ENCODE measurements at regions not wholly inside any gene's neighbourhood (a gene's known extent, or its start where the extent isn't known, plus 50 kb on each side); places are given as distances from the start of the nearest gene placed in this dataset.

- no peak for DNase-seq (ENCODE audit: extremely low read depth, low read depth)
These were observed 156.1 kb downstream of the MRPL14 start for GRCh38 chr6:43970913-43971775.

DNA sequence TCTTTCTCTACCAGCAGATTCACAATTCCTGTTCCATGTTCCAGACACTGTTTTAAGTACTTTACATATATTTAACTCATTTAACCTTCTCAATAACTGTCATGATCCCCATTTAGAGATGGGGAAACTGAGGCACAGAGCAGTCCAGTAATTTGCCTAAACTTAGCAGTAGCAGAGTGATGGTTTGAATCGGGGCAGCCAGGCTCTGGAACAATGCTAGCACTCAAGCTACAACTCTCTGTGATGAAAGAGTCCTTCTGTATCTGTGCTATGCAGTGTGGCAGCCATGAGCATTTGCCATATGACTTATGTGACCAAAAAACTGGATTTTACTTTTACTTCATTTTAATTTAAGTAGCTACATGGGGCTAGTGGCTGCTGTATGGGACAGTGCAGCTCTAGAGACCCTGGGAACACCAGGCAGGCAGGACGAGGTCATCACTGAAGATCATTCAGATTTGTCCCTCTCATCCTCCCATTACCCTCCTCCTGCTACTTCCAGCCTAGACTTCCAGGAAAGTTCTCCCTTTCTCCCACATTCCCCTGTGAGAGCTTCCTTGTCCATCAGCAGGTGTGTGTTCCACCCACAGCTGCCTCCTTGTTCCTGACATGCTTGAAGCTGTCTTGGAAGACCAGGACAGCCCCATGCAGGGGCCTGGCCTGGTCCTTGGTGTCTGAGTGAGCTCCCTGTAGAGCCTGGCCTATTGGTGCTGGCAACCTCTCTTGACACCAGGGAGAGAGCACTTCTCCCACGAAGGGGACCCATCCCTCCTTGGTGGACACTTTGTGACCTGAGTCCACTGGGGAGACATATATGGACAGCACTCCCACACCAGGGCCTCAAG lies 157.0 kb downstream of the MRPL14 start:
- no peak for DNase-seq (ENCODE audit: extremely low read depth, low read depth)

DNA sequence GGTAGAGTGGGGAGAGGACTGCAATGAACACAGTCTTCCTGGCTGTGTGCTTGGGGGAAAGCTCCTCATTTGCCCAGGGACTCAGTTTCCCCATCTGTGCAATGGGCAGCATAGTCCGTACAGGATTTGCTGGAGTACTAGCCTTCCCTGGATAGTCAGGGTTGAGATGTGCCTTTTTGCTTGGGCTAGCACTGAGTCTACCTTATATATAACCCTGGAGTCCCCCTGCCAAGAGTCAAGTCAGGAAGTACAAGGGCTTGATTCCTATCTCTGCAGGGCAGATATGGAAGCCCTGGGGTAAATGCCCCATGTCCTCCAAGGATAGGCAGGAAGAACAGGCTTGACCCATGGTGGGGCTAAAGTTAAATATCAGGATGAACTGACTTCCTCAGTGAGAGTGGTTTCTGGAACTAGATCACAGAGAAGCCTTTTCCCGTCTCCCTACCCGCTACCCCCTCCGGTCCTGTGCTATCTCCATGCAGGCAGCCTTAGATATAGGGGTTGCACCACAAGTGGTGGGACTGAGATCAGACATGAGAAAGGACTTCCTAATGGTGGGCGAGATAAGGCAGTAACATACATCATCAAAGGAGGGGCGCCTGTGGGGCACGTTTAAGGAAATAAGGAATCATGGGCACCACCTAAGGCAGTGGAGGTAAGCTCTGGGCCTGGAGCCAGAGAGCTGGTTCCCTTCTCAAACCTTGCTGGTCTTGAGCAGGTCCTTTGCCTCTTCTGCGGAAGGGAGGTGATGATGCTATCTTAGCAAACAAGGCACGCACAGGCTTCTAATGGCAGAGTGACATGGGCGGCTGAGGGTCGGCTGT lies 157.9 kb downstream of the MRPL14 start:
- no peak for DNase-seq (ENCODE audit: extremely low read depth, low read depth)

DNA sequence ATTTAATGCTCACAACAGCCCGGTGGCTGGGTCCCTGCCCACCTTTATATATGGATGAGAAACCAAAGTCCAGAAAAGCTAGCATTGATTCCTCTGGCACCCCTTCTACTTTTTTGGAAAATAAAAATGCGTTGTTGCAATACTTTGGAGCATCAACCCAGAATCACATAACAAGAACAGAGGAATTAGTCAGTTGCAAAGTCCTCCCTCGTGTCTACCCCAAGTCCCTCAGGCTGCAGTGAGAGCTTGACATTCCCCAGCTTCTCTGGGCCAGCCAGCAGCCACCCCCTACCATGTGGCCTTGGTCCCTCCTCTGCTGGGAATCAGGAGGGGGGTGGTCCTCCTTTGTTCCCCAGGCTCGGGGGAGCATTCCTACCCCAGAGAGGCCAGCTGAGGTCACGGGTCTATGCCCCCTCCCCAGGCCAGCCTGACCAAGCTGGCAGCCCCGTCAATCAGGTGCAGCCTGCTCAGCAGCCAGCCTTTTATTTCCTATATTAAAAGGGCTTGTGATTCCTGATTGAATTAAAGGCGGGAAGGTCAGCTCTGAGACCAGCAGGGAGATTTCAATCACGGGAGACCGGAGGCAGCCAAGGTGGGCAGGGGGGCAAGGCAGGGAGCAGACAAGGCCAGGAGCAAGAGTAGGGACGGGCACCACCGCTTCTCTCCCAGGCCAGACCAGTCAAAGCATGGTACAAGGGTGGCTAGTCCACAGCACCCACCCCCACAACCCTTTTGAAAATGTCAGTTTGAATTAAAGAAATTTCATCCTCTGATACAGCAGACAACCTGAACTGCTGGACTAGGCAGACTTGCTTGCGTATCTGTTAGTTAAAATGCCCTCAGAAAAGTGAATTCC lies 158.9 kb downstream of the MRPL14 start:
- DNase-seq (ENCODE audit: extremely low read depth, low read depth), result no peak

DNA sequence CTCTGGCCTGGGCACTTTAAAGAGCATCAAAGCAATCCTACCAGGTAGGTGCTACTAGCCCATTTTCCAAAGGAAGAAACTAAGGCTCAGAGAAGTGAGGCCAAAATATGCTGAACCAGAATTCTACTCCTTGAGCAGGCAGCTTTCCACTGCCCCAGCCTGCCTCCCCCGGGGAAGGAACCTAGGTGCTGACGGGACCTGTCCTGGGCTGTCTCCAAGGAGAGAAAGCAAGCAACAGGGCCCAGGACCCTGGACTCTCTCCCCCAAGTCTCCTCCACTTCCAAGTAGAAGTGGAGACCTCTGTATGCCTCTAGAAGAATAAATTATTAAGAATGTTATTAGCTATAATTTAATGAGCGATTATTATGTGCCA lies 159.5 kb downstream of the MRPL14 start:
- no peak for DNase-seq (ENCODE audit: extremely low read depth, low read depth)

DNA sequence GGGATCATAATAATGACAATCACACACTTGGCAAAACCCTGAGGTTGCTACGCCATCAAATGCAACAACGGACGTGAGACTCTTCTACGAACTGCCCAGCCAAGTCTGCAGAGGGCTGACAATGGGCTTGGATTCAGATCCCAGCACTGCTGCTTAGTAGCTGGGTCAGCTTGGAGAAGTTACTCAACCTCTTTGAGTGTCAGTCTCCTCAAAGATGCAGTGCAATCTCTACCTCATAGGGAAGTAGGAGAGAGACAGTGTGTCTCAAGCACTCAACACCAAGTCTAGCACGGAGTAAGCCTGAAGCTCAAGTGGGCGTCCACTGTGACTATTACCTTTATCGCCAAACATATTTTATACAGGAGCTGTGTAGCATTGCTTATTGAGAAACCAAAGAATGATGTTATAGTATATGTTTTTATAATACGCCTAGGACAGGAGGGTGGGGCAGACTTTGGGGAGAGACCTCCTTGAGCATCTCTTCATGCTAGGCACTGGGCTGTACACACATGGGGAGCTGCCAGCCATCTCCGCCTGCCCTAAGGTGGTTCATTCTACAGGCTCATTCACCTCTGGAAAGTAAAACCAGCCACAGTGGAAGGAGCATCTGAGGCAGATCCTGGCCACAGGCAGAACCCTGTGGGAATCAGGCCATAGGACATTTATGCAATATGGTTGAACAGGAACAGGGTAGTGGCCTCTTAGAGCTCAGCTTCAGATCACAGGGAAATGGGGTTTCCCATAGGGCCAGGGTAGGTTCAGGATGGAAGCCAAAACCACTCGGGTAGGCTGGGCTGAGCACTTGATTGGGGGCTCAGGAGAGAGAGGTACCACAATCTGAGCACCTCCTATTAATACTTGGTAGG lies 160.2 kb downstream of the MRPL14 start:
- DNase-seq (ENCODE audit: extremely low read depth, low read depth), result no peak

DNA sequence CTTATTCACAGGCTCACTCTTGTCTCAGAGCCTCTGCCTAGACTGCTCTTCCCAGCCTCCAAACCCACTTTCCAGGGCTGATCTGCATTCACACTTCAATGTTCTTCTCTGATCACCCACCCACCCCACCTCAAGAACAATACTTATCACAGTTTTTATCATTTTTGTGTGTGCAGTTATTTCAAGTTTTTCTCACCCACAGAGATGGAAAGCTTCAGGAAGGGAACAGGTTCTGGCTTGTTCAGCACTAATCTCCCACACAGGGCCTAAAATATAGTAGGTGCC lies 160.9 kb downstream of the MRPL14 start:
- DNase-seq (ENCODE audit: extremely low read depth, low read depth), result no peak

DNA sequence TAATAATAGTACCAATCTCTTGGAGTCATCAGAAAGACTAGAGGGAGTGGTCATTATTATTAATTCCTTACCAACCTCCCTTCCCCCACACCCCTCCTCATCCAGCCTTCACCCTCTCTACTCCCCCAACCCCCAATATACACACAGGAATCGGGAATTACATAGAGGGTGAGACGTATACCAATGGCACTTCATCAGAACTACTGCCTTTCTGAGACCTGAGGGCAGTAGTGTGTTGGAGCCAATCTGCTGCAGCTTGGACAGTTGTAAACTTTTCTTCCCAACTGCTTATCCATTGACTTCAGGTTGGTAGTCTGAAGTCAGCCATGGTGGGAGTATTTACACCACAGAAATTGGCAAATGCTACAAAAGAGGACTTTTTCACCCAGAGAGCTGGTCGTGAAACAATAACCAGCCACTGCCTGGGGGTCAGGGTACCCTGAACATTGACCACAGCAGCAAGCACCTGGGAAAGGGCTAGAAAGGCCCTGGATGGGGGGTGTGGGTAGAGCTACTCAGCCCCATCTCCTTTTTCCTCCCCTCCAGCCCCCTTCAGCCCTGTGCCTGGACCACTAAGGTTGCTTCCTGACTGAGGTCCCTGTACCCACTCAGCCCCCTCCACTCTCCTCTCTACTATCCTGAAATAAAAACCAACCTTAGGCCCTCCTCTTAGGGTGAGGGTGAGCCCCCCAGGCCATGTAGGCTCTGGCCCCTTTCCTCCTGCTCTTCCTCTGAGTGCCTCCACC lies 161.5 kb downstream of the MRPL14 start:
- no peak for DNase-seq (ENCODE audit: extremely low read depth, low read depth)

DNA sequence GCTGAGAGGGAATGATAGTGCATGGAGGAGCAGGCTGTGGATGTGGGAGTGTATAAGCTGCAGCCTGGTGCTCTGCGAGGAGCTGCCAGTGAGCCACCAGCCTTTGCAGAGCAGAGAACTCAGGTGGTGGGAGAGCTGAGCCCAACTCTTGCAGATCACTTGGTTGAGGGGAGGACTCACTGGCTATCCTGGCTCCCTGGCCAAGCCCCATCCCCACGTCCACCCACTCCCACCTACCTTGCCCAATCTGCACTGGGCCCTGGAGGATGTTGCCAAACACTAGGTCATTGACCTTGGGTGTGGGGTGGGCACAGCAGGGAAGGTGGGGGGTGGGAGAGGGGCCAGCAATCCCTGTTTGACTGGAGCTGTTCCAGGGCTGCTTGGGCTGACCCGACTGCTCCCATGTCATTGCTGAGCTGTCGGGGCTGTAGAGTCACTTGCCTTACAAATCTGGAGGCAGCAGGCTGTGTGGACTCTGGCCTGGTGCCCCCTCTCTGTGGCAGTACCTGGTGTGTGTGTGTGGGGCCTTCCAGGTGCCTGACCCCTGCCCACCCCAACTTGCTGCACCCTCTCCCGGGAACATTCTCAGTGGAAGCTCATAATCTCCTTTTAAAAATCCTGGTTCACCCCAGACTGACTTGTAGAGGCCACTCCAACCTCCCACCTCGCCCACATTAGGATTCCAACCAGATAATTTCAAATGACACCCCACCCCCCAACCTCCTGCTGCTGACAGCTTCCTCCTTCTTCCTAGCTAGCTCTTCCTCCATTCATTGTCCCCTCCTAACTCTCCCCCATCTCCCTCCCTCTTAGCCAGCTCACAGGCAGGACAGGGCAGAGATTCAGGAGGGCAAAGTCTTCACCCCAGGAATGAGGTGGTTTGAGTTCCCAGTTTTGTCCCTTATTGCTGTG lies 162.3 kb downstream of the MRPL14 start:
- no peak for DNase-seq (ENCODE audit: extremely low read depth, low read depth)

DNA sequence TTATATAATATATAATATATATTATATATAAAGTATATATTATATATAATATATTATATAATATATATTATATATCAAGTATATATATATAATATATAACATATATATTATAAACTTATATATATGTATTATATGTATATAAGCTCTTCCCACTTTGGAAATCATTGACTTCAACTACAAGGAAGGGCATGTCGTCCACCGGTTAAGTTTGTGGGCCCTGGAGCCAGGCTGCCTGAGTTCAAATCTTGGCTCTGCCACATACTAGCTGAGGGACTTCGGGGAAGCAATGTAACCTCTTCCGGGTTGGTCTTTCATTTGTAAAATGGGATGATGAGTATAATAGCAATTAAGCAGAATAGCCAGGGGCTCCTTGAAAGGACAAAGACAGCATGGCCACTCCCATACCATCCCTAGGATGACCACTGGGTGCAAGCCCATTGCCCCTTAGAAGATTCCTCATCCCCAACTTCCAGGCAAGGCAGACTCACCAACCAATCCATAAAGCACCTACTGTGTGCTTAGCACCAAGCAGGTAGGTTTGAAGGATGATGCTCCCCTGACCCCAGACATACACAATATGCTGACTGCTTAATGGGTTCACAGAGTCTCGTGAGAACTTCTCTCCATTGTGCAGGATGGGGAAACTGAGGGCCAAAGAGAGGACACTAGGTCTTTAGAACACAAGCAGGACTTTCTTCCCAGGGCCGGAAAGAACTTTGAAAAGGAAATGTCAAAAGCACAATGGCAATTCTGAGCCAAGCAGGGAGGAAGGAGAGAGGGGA lies 163.2 kb downstream of the MRPL14 start:
- no peak for DNase-seq (ENCODE audit: extremely low read depth, low read depth)

DNA sequence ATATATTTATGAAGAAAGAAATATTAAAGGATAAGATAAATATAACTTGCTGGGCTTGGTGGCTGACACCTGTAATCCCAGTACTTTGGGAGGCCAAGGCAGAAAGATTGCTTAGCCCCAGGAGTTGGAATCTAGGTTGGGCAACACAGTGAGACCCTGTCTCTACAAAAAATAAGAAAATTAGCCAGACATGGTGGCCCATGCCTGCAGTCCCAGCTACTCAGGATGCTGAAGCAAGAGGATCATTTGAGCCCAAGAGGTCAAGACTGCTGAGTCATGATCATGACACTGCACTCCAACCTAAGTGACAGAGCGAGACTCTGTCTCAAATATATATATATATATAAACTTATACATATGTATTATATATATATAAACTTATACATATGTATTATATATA lies 164.0 kb downstream of the MRPL14 start:
- DNase-seq (ENCODE audit: extremely low read depth, low read depth), result peak; percentile 27

- no peak for DNase-seq (ENCODE audit: extremely low read depth, low read depth)
These were observed 164.8 kb downstream of the MRPL14 start for GRCh38 chr6:43962458-43962857.

GRCh38 chr6:43957273-43957672 lies 170.0 kb downstream of the MRPL14 start:
- DNase-seq (ENCODE audit: extremely low read depth, low read depth), result no peak

- DNase-seq (ENCODE audit: extremely low read depth, low read depth), result no peak
These were observed 170.8 kb downstream of the MRPL14 start for GRCh38 chr6:43956478-43956877.

DNA sequence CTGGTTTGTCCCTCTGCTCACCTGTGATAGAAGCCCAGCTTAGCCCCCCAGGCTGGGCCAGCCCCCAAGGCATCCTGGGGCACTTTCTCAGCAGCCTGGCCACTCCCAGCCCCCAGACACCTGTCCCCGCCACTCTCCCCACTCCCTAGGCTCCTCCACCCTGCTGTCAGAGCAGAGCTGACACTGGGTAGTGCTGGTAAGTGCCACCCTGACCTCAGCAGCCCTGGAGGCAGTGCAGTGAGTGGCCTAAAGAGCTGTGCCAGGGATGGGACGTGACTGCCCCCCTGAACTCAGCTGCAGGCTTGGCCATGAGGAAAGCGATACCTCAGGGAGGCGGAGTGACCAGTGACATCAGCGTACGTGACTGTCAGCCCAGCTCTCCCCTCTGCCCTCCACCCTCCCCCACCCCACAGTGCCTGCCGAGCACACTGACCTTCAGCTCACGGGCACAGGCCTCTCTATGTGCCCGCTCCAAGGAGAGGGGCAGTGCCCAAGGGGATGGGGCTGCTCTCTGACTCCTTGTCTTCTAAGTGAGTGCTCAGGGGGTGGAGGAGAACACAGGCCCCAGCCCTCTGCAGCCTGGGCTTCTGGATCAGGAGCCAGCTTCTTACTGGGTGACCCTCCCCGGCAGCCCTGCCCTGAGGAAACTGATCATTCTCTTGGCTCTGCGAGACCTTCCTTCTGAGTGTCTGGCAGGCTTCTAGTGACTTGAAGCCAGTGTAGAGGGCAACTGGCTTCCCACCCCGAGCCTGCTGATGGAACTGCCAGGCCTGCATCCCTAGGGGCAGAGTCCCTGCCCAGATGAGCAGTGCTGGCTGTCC lies 172.7 kb downstream of the MRPL14 start:
- no peak for DNase-seq (ENCODE audit: extremely low read depth, low read depth)

DNA sequence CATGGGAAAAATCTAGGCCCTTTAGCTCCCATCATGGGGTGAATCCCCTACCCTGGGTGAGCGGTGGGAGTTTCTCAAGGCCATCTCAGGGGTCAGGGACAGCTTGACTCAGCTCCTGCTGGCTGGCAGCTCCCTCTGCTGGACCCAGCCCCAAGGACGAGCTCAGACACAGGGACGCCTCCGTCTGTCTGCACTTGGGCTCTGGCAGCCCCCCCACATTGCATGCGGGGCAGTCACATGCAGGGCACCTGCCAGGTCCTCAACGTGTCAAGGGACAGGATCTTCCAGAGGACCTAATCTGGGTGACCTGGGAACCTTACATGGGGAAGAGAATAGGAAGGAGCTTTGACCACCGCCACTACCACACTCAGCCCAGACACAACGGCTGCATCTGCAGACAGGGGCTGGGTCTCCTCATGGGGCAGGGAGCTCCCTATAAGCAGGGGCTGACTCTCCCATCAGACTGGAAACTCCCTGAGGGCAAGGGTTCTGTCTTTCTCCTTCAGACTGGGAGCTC lies 173.4 kb downstream of the MRPL14 start:
- no peak for DNase-seq (ENCODE audit: extremely low read depth, low read depth)

Data from NCI-H460 (cell line).